Mesenchymal stem cell (in vitro differentiated cells and primary cell): ENCODE measurements at regions not wholly inside any gene's neighbourhood (a gene's known extent, or its start where the extent isn't known, plus 50 kb on each side); places are given as distances from the start of the nearest gene placed in this dataset.
"Not testable (repeated sequence)": the region's sequence is repeated elsewhere in the genome, so short reads cannot be mapped to it uniquely, and the experiment has no call there.

ENCODE experiments used
- DNase-seq: peaks from one replicate; pipeline ENCODE4 v3.0.0-alpha.2; 2013
- H2AFZ ChIP-seq: one replicate; pipeline ENCODE4 v1.6.1; 2013; ENCODE audit warnings: low read depth, mild to moderate bottlenecking, control low read depth, inconsistent platforms, low read length, moderate library complexity
- H2AK5ac ChIP-seq: 2 replicates; pipeline ENCODE4 v1.6.1; 2013; ENCODE audit warnings: low read length, moderate library complexity, mild to moderate bottlenecking, inconsistent platforms; ENCODE audit not compliant: severe bottlenecking
- H2BK120ac ChIP-seq: one replicate; pipeline ENCODE4 v1.6.1; 2013; ENCODE audit warnings: low read depth, mild to moderate bottlenecking, inconsistent platforms, low read length, moderate library complexity
- H2BK12ac ChIP-seq, 2 experiments: one replicate each; pipeline ENCODE4 v1.6.1; 2013; ENCODE audit warnings: inconsistent platforms in 2 of 2, low read length in 2 of 2, mild to moderate bottlenecking in 2 of 2, moderate library complexity in 2 of 2, control low read depth in 1 of 2
- H2BK15ac ChIP-seq: one replicate; pipeline ENCODE4 v1.6.1; 2013; ENCODE audit warnings: mild to moderate bottlenecking, low read depth, inconsistent platforms; ENCODE audit not compliant: poor library complexity, severe bottlenecking
- H2BK5ac ChIP-seq: 2 replicates; pipeline ENCODE4 v1.6.1; 2013; ENCODE audit warnings: low read depth, mild to moderate bottlenecking, low read length, control low read depth, inconsistent platforms; ENCODE audit not compliant: poor library complexity, severe bottlenecking
- H3K14ac ChIP-seq, 2 experiments: one replicate each; pipeline ENCODE4 v1.6.1; 2013; ENCODE audit warnings: inconsistent platforms in 2 of 2, low read length in 2 of 2, control low read depth in 1 of 2, mild to moderate bottlenecking in 1 of 2, moderate library complexity in 1 of 2
- H3K18ac ChIP-seq, 2 experiments: one replicate each; pipeline ENCODE4 v1.6.1; 2013; ENCODE audit warnings: inconsistent platforms in 2 of 2, low read length in 2 of 2, control low read depth in 1 of 2, low read depth in 1 of 2, mild to moderate bottlenecking in 1 of 2
- H3K23ac ChIP-seq, 2 experiments: one replicate each; pipeline ENCODE4 v1.6.1; 2013; ENCODE audit warnings: inconsistent platforms in 2 of 2, low read length in 2 of 2, mild to moderate bottlenecking in 2 of 2, moderate library complexity in 2 of 2, control low read depth in 1 of 2
- H3K27ac ChIP-seq: 2 replicates; pipeline ENCODE4 v1.5.1; 2013; ENCODE audit warnings: mild to moderate bottlenecking, moderate library complexity, low read length, control low read depth, inconsistent platforms; ENCODE audit not compliant: poor library complexity, severe bottlenecking
- H3K27me3 ChIP-seq, 2 experiments: 2 replicates each; pipeline versions ENCODE4 v1.6.1 to v1.7.0; 2013; ENCODE audit warnings: low read length in 2 of 2, mild to moderate bottlenecking in 2 of 2, moderate library complexity in 2 of 2, control low read depth in 1 of 2, inconsistent platforms in 1 of 2; ENCODE audit not compliant: control insufficient read depth in 1 of 2, insufficient read depth in 1 of 2
- H3K36me3 ChIP-seq, 2 experiments: 2 replicates each; pipeline versions ENCODE4 v1.6.1 to v1.7.0; 2013; ENCODE audit warnings: low read length in 2 of 2, control low read depth in 1 of 2, inconsistent platforms in 1 of 2, low read depth in 1 of 2, mild to moderate bottlenecking in 1 of 2; ENCODE audit not compliant: insufficient read depth in 2 of 2, control insufficient read depth in 1 of 2
- H3K4ac ChIP-seq, 2 experiments: one replicate each; pipeline ENCODE4 v1.6.1; 2013; ENCODE audit warnings: inconsistent platforms in 2 of 2, low read length in 2 of 2, mild to moderate bottlenecking in 2 of 2, moderate library complexity in 2 of 2, control low read depth in 1 of 2, low read depth in 1 of 2
- H3K4me1 ChIP-seq: 2 replicates; pipeline ENCODE4 v1.6.1; 2013; ENCODE audit warnings: low read depth, low read length, control low read depth; ENCODE audit not compliant: control insufficient read depth, insufficient read depth
- H3K4me2 ChIP-seq: 2 replicates; pipeline ENCODE4 v1.6.1; 2013; ENCODE audit warnings: low read length, mild to moderate bottlenecking, inconsistent platforms; ENCODE audit not compliant: poor library complexity, severe bottlenecking
- H3K4me3 ChIP-seq, 2 experiments: 2 replicates each; pipeline versions ENCODE4 v1.5.1 to v1.7.0; 2013; ENCODE audit warnings: low read length in 2 of 2, mild to moderate bottlenecking in 2 of 2, control low read depth in 1 of 2, low read depth in 1 of 2; ENCODE audit not compliant: insufficient read depth in 1 of 2
- H3K79me1 ChIP-seq: replicated peaks from 2 replicates; pipeline ENCODE4 v1.6.1; 2013; ENCODE audit warnings: mild to moderate bottlenecking, control low read depth, low read length, inconsistent platforms; ENCODE audit not compliant: poor library complexity, severe bottlenecking
- H3K9ac ChIP-seq: 2 replicates; pipeline ENCODE4 v1.7.0; 2013; ENCODE audit warnings: mild to moderate bottlenecking, low read length, moderate library complexity
- H3K9me3 ChIP-seq: 2 replicates; pipeline ENCODE4 v1.7.0; 2013; ENCODE audit warnings: mild to moderate bottlenecking, low read length; ENCODE audit not compliant: control insufficient read depth
- H4K8ac ChIP-seq: one replicate; pipeline ENCODE4 v1.6.1; 2013; ENCODE audit warnings: inconsistent platforms, mild to moderate bottlenecking, low read length, moderate library complexity
- H4K91ac ChIP-seq: one replicate; pipeline ENCODE4 v1.6.1; 2013; ENCODE audit warnings: mild to moderate bottlenecking, low read length, inconsistent platforms
- WGBS: methylation state at CpG from one replicate; pipeline ENCODE4 v1.1.7; 2013; ENCODE audit warnings: mixed read lengths; 5-methylcytosine and 5-hydroxymethylcytosine counted together

DNA sequence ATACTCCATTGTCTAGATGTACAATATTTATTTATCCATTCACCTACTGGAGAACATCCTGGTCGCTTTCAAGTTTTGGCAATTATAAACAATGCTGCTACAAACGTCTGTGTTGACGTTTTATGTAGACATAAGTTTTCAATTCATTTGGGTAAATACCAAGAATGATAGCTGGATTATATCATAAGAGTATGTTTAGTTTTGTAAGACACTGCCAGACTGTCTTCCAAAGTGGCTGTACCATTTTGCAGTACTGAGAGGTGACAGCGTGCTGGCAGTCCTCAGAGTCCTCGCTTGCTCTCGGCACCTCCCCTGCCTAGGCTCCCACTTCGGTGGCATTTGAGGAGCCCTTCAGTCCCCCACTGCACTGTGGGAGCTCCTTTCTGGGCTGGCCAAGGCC lies 253.3 kb upstream of the INTU start:
- Histone ChIP-seq H2BK120ac (no peak overlapping the region), H3K79me1 (no peaks in the 10 kb centered on the region), H4K91ac (no peak overlapping the region), H3K27ac (no peak overlapping the region), H3K4ac (no peak overlapping the region), H3K4me1 (no peaks in the 10 kb centered on the region), H3K18ac (no peak overlapping the region), H3K4me2 (no peak overlapping the region), H2BK12ac (no peak overlapping the region), H3K9ac (no peak overlapping the region), H3K14ac (no peak overlapping the region), H3K9me3 (no peaks in the 10 kb centered on the region), H2BK15ac (no peak overlapping the region), H3K27me3 (no peaks in the 10 kb centered on the region), H3K36me3 (no peaks in the 10 kb centered on the region), H2AFZ (no peak overlapping the region), H4K8ac (no peak overlapping the region), H2AK5ac (no peak overlapping the region), H2BK5ac (no peak overlapping the region), H3K23ac (no peak overlapping the region), H3K4me3 (no peak overlapping the region)
- DNase-seq: no peak
- WGBS: 90% methylated on average over 7 of the region's 7 CpGs

DNA sequence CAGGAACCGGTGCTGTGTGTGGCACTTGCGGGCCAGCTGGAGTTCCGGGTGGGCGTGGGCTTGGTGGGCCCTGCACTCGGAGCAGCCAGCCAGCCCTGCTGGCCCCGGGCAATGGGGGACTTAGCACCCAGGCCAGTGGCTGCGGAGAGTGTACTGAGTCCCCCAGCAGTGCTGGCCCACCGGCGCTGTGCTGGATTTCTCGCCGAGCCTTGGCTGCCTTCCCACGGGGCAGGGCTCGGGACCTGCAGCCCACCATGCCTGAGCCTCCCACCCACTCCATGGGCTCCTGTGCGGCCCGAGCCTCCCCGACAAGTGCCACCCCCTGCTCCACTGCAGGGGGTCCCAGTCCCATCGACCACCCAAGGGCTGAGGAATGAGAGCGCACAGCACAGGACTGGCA lies 252.8 kb upstream of the INTU start:
- not testable (repeated sequence) for H3K18ac ChIP-seq, H3K4me2 ChIP-seq, H2BK5ac ChIP-seq, H2AFZ ChIP-seq, DNase-seq, H3K27ac ChIP-seq, H2BK120ac ChIP-seq, H3K23ac ChIP-seq, H3K4me3 ChIP-seq, H3K4ac ChIP-seq, H2BK15ac ChIP-seq, H3K14ac ChIP-seq, H3K79me1 ChIP-seq, H2AK5ac ChIP-seq, H3K4me1 ChIP-seq, H2BK12ac ChIP-seq, H3K9me3 ChIP-seq, H4K91ac ChIP-seq, H3K9ac ChIP-seq, H3K27me3 ChIP-seq, H3K36me3 ChIP-seq, H4K8ac ChIP-seq
- WGBS: 88% methylated on average over 16 of the region's 18 CpGs

DNA sequence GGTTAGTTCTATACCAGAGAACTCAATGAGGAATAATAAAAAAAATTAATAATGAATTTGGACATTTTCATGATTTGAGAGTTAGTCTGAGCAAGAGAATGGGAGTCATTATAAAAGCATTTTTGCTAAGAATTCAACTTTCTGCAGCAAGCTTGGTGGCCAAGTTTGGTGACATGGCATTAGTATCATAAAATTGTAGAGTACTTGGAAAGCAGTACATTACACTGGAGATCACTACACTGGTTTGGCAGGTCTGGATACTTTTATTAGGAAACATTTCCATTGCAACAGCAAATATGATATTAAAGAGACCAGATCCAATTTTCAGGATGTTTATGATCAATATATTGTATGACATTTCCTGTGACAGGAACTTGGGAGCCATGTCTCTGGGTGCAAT lies 249.1 kb upstream of the INTU start:
- Histone ChIP-seq H3K23ac (no peak overlapping the region), H2AFZ (no peak overlapping the region), H3K4me2 (no peak overlapping the region), H3K79me1 (no peaks in the 10 kb centered on the region), H3K9me3 (no peaks in the 10 kb centered on the region), H3K18ac (no peak overlapping the region), H4K8ac (no peak overlapping the region), H3K14ac (no peak overlapping the region), H2BK120ac (no peak overlapping the region), H2BK5ac (no peak overlapping the region), H2AK5ac (no peak overlapping the region), H4K91ac (no peak overlapping the region), H2BK12ac (no peak overlapping the region), H3K4me1 (no peaks in the 10 kb centered on the region), H3K36me3 (no peaks in the 10 kb centered on the region), H3K4ac (no peak overlapping the region), H3K27ac (no peak overlapping the region), H3K9ac (no peak overlapping the region), H3K27me3 (no peaks in the 10 kb centered on the region), H3K4me3 (no peak overlapping the region), H2BK15ac (no peak overlapping the region)
- DNase-seq: no peak

DNA sequence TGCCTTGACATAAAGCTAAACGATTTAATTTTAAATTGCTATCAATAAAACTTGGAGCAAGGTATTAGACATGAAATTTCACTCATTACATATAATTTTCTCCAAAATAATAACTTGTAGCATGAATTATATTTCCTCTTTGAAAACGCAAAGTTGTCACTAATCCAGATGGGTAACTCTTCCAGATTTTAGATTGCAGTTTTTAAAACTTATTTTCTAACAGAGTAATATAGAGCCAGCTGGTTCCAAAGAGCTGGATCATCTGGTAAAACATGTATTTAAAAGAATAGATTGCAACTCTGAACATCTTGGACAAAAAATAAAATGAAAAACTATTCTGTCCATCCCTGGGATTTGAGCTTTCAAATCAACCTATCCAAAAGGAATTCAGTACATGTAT lies 238.2 kb upstream of the INTU start:
- H3K4me3 ChIP-seq: no peak overlapping the region
- no peak overlapping the region for H4K91ac ChIP-seq
- H3K4ac ChIP-seq: no peak overlapping the region
- H3K23ac ChIP-seq: no peak overlapping the region
- WGBS: no CpG with 5 or more reads among the region's 2 CpGs
- H3K27ac ChIP-seq: no peak overlapping the region
- H3K79me1 ChIP-seq: no peaks in the 10 kb centered on the region
- H2BK12ac ChIP-seq: no peak overlapping the region
- no peak overlapping the region for H3K4me2 ChIP-seq
- no peak overlapping the region for H2AK5ac ChIP-seq
- no peaks in the 10 kb centered on the region for H3K27me3 ChIP-seq
- no peak overlapping the region for H2AFZ ChIP-seq
- DNase-seq: no peak
- H3K14ac ChIP-seq: no peak overlapping the region
- no peaks in the 10 kb centered on the region for H3K9me3 ChIP-seq
- H3K18ac ChIP-seq: no peak overlapping the region
- no peak overlapping the region for H2BK120ac ChIP-seq
- no peaks in the 10 kb centered on the region for H3K4me1 ChIP-seq
- no peak overlapping the region for H2BK5ac ChIP-seq
- no peak overlapping the region for H4K8ac ChIP-seq
- no peak overlapping the region for H2BK15ac ChIP-seq
- no peak overlapping the region for H3K9ac ChIP-seq
- no peaks in the 10 kb centered on the region for H3K36me3 ChIP-seq
